ENCODE measurements at regions not wholly inside any gene's neighbourhood (a gene's known extent, or its start where the extent isn't known, plus 50 kb on each side); places are given as distances from the start of the nearest gene placed in this dataset.

GRCh38 chr7:28354601-28355402, 57.5 kb upstream of the CREB5 start:
- TF ChIP-seq POLR2A (IDR thresholded peaks at IDR 0.05): no peak
- TF ChIP-seq, protein P1, sequence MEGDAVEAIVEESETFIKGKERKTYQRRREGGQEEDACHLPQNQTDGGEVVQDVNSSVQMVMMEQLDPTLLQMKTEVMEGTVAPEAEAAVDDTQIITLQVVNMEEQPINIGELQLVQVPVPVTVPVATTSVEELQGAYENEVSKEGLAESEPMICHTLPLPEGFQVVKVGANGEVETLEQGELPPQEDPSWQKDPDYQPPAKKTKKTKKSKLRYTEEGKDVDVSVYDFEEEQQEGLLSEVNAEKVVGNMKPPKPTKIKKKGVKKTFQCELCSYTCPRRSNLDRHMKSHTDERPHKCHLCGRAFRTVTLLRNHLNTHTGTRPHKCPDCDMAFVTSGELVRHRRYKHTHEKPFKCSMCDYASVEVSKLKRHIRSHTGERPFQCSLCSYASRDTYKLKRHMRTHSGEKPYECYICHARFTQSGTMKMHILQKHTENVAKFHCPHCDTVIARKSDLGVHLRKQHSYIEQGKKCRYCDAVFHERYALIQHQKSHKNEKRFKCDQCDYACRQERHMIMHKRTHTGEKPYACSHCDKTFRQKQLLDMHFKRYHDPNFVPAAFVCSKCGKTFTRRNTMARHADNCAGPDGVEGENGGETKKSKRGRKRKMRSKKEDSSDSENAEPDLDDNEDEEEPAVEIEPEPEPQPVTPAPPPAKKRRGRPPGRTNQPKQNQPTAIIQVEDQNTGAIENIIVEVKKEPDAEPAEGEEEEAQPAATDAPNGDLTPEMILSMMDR (IDR thresholded peaks at IDR 0.05): no peak

All from right lobe of liver (tissue), 4 donors.